ENCODE measurements at regions not wholly inside any gene's neighbourhood (a gene's known extent, or its start where the extent isn't known, plus 50 kb on each side); places are given as distances from the start of the nearest gene placed in this dataset.
A peak's percentile ranks its signal among the peaks of the same experiment; 100 is the strongest.

DNA sequence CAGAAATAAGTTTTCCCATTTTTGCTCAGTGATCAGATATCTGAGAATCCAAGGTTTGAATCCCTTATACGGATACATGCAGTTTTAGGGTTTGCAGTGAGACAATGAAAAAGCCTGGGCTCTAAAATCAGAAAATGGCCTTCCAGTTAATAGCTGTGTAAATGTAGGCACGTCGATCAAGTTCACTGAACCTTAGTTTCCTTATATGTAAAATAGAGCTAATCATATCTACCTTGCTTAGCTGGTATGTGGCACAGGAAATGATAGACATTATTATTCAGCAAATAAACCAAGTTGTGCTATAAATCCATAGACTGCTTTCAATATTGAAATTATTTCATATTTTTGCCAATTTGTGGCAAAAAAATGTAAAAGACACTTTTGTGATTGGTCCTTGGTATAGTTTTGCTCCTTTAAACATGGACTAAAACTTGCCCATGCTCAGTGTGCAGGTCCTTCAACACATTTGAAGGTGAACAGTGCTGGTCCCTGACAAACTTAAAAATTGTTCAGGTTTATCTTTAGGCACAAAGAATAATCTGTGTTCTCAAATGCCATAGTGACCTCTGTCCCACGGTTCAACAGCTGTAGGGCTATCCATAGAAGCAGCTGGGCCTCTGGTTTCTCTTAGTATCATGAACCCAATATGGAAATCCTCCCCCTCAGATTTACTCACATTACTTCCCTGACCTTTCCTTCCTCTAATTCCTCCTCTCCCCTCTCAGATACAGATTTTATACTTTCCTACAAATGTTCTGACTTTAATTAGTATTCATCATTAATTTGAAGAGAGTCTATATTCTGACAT lies 51.0 kb downstream of the CCDC54 start:
- no peak for DNase-seq

DNA sequence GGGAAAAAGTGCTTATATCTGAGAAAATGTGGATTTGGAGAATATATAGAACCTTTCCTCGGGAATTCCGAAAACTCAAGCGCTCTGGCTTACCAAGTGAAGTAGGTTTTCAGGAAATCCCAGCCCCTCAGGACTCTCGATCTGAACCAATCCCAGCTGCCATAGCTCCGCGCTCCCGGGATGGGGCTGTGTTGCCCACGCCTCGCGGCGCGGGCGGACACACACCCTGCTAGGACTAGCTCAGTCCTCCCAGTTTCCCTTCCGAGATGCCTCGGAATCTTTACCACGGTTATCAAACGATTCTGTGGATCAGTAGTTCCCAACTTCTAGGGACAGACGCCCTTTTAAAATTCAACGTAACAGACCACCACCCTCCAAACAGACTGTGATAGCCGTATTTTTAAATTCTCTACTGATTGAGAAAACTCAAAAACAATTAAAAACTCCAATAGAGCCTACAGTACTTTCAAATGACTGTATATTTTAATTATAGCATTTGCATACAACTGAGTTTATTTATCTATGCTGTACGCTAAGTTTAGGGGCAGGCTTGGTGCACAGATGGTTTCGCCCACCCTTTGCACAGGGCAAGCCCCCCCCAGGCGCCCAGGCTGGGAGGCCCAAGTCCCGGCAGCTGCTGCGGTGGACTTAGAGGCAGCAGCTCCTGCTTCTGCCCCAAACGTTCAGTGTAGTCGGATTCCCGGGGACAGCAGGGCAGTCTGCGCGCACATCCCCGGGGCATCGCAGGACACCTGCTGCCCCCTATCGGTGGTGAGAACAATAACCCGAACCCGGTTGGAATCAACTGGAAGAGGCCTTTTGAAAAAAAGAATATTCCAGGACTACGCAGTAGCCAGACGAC lies 52.3 kb downstream of the CCDC54 start:
- DNase-seq = peak; percentile 37

DNA sequence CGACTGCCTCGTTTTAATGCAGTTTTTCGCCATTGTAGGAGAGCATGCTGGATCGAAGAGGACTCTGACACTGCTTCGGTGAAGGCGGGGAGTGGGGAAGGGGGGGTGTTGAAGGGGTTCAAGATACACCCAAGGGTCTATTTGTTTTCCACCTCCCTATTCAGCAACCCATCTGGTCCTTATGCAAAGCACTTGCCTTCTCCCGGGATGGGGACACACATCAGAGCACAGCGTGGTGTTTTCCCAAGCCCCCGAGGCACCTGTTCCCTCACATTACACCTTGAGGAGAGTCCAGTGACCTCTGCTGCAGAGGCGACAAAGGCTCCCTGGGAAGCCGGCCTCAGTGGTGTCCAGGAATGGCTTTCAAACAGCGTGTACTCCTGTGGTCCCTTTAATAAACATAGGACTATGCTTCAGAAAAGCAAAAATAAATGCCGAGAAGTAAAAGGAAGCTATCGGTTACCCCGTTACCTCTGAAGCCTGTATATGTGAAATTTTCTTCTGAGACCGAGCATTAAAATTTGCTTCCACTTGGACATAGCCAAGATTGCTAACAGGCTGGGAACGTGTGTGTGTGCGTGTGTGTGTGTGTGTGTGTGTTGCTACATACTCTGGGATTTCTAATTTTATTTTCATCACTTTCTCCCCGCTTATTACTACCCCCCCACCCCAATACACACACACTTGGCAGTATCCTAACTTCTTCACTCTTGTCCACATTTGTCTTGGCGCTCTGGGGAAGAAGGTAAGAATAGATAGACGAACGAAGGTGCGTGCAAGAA lies 53.2 kb downstream of the CCDC54 start:
- DNase-seq = peak; percentile 7

DNA sequence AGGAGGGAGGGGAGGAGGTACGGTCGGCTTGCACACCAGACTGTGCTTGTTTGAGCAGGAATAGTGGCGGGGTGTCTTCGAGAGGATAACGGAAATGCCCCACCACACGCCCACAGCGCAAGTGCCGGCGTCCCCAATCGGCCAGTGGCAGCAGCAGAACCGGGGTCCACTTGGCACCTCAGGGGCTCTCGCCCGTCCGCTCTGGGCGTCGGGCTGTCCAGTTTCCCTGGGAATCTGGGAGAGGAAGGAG lies 53.7 kb downstream of the CCDC54 start:
- DNase-seq = peak; percentile 18

- DNase-seq = peak; percentile 28
Observed at GRCh38 chr3:107431246-107432012, 54.2 kb downstream of the CCDC54 start.

GRCh38 chr3:107432013-107432515 lies 54.8 kb downstream of the CCDC54 start:
- DNase-seq = no peak

DNA sequence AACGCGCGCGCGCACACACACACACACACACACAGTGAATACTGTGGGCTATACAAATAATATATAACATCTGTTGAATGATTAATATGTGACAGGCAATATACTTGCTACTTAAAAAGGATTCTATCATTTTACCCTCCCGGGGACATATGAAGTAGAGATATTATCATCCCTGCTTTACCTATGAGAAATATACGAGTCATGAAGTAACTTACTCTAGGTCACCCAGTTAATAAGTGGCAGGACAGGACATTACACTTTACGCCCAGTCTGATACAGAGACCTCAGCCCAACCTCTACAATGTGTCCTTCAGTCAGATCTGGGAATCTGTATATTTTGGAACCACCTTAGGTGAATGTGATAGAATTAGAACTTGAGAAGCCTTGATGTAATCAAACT lies 55.4 kb downstream of the CCDC54 start:
- DNase-seq = no peak

DNA sequence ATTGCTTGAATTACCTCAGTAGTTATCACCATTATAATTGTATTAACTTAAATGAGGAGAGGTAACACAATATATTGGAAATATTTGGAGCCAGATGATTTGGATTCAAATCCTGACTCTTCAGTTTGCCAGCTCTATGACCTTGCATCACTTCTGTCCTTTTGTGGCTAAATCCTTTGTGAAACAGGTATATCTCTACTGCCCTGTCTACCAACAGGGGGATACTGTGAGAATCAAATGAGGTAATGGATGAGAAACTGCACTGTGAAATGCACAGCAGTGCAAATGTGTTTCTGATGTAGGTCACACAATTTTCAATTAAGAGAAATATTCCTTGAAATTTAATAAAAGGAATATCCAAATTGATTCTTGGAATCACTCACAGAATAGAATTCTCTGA lies 58.8 kb downstream of the CCDC54 start:
- DNase-seq = no peak

- no peak for DNase-seq
Observed at GRCh38 chr3:107438671-107439070, 61.4 kb downstream of the CCDC54 start.

GRCh38 chr3:107441617-107442016 lies 64.4 kb downstream of the CCDC54 start:
- no peak for DNase-seq

- DNase-seq = no peak
Observed at GRCh38 chr3:107443461-107443860, 66.2 kb downstream of the CCDC54 start.

DNA sequence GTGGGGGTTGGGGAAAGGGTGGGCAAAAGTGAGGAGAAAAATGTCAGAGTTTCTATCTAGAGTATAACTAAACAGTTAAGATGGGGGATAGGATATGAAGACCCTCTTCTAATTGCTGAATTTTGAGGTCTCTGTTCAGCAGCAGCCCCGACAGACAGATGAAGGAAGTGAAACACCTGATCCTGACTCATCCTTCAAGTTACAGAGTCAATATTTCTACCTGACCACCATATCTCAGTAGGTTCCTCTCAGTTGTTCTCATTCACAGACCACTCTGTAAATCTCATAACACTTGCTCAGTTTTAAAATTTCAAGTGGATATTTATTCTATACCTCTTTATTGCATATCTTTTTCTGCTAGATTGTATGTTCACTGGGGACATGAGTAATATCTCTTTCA lies 69.5 kb downstream of the CCDC54 start:
- DNase-seq = no peak

GRCh38 chr3:107450254-107450893 lies 72.4 kb upstream of the BBX start:
- DNase-seq = no peak

DNA sequence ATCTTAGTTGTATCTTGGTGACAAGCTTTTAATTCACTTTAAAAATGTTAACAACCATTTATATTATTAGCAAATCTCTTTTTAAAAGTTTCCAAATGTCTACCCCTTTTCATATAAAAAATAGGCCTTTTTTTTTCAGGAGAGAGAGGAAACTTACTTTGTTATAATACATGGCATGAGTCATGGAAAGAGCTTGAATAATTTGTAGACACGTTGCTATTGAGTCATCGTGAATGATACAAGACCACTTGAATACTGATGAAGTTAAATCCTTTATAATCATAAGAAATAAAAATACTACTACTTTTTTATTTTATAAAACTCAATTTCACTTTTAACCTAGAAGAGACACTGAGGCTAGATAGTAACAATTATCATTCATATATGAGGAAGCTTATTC lies 70.3 kb upstream of the BBX start:
- no peak for DNase-seq

DNA sequence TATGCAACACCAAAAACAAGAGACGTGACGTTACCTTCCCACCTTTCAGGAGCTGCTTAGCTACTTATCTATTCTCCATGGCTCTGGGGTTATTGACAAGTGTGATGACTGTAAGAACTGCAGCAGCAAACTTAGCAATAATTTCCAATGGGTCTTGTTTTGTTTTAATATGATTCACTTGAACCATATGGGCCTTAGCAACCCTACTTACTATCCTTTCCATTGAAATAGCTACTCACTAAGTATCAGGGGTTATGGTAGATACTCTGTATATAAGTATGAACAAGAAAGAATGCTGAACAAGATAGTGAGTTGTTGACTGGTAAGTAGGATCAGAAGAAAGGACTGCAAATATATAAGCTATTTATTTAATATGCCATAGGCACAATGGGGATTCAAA lies 69.3 kb upstream of the BBX start:
- DNase-seq = no peak

DNA sequence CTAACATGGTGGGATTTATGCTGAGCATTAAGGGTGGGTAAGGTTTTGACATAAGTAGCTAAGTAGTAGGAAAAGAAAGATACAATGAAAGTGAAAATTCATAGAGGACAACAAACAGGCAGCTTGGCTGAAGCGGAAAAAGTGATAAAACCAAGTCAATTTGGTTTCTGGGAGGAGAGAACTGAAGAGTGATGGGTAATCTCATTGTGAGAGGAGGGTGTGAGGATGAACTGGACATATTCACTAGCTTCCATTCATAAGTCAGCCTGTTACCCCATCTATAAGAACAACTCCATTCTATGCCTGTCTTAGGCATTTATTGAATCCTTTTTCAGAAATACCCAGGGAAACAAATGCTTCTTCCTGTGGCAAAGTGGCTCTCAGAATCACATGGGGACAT lies 67.1 kb upstream of the BBX start:
- no peak for DNase-seq

- DNase-seq = no peak
Observed at GRCh38 chr3:107456501-107456900, 66.3 kb upstream of the BBX start.

GRCh38 chr3:107458871-107459270 lies 63.9 kb upstream of the BBX start:
- DNase-seq = no peak

GRCh38 chr3:107461721-107462120 lies 61.0 kb upstream of the BBX start:
- DNase-seq = no peak

GRCh38 chr3:107464037-107464436 lies 58.7 kb upstream of the BBX start:
- no peak for DNase-seq

DNA sequence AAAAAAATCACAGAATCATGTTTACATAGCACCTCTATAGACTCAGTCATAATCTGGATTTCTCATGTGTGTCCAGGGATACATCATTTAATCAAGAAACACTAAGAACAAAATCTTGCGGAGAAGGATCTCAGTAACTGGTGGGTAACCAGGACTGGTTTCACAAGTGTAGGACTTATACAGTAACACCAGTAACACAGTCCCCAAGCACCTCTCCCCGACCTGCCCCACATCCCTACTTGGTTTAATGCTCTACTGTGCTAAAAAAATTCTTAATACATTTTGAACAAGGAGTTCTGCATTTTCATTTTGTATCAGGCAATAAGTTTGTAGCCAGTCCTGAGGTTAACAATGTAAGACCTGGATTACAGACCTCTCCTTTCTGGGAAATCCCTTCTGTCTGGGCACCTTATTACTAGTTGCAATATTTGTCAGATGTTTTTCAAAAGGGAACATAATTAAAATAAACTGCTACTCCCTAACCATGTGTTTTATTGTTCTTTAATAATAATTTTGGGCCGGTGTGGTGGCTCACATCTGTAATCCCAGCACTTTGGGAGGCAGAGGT lies 57.6 kb upstream of the BBX start:
- no peak for DNase-seq

GRCh38 chr3:107468782-107469181 lies 54.0 kb upstream of the BBX start:
- DNase-seq = no peak
